Esophagus squamous epithelium (tissue), 5 donors: ENCODE measurements at regions not wholly inside any gene's neighbourhood (a gene's known extent, or its start where the extent isn't known, plus 50 kb on each side); places are given as distances from the start of the nearest gene placed in this dataset.
"Not testable (repeated sequence)": the region's sequence is repeated elsewhere in the genome, so short reads cannot be mapped to it uniquely, and the experiment has no call there.

Experiments
- DNase-seq: peaks from one replicate; lab custom pipeline; 2025; lab: John Stamatoyannopoulos, UW
- H3K27ac ChIP-seq, 4 donors: fragments of 200-600 bp; sonication (generic); one replicate each; pipeline ENCODE4 v1.5.1; 2016 to 2019; ENCODE audit warnings: mild to moderate bottlenecking in 1 of 4
- H3K27me3 ChIP-seq, 4 donors: fragments of 200-600 bp; sonication (generic); 1 replicate in 3 of 4; 2 replicates in 1 of 4; pipeline versions ENCODE4 v1.5.1 to v1.6.0; 2017 to 2021; ENCODE audit warnings: antibody characterized with exemption in 1 of 4
- H3K36me3 ChIP-seq, 3 donors: fragments of 200-600 bp; sonication (generic); one replicate each; pipeline ENCODE4 v1.5.1; 2016 to 2019
- H3K4me1 ChIP-seq, 3 donors: fragments of 200-600 bp; sonication (generic); one replicate each; pipeline ENCODE4 v1.5.1; 2017 to 2019
- H3K4me3 ChIP-seq, 4 donors: fragments of 200-600 bp; sonication (generic); 1 replicate in 3 of 4; 2 replicates in 1 of 4; pipeline ENCODE4 v1.5.1; 2016 to 2019; ENCODE audit warnings: mild to moderate bottlenecking in 2 of 4, moderate library complexity in 1 of 4
- H3K9me3 ChIP-seq, 3 donors: fragments of 200-600 bp; sonication (generic); one replicate each; pipeline ENCODE4 v1.5.1; 2016 to 2019
- CTCF ChIP-seq, 6 experiments: fragments of 450-650 bp in 4 of 6; fragments of 200-600 bp in 2 of 6; sonication (generic) in 2 of 6; IDR thresholded peaks; one replicate each; pipeline ENCODE4 v1.5.1; 2016 to 2019; ENCODE audit warnings: antibody characterized with exemption in 6 of 6, mild to moderate bottlenecking in 4 of 6, moderate library complexity in 4 of 6
- POLR2A ChIP-seq, 4 donors: fragments of 450-650 bp; IDR thresholded peaks; one replicate each; pipeline ENCODE4 v1.6.1; 2017; ENCODE audit warnings: antibody characterized with exemption in 4 of 4, mild to moderate bottlenecking in 4 of 4, moderate library complexity in 3 of 4
- WGBS, 2 donors: methylation state at CpG; one replicate each; pipeline ENCODE4 v1.1.5; 2018; 5-methylcytosine and 5-hydroxymethylcytosine counted together
- intact Hi-C: fragments of 100-400 bp; cut with DNase I; formaldehyde crosslinking; loops from one replicate; pipeline ENCODE4 v1.15.0; 2022
- donor health status: DM: yes; HTN: yes; CAD: no.

DNA sequence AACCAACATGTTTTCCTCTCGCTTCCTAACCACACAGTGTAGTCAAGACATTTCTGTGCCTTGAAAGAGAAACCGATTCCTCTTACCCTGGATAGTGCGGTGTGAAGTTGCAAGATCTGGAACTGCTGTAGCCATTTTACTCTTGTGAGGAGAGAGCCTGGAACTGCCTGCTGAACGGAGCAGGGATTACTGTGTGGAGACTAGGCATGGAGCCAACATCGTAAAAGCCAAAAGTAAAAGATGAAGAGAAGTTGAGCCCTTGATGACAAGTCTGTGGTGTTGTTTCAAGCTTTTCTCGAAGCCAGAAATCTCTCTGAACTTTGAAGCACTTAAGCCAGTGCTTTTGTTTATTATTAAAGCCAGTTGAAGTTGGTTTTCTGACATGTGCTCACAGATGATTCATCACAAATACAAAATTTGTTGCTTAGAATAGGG lies 110.1 kb upstream of the GRIN3A start:
- H3K27me3 ChIP-seq: no peaks in the 10 kb centered on the region
- no peak for TF ChIP-seq CTCF (IDR thresholded peaks at IDR 0.05)
- no peak for TF ChIP-seq POLR2A (IDR thresholded peaks at IDR 0.05)
- DNase-seq: no peak
- H3K36me3 ChIP-seq: no peaks in the 10 kb centered on the region
- 26 to 55% methylated on average over 5 to 6 of the region's 6 CpGs for WGBS, 2 donors
- H3K27ac ChIP-seq: no peak overlapping the region
- peaks cover 0 to 2% (median 0%) of the 10 kb centered on the region in 3 donors for H3K4me1 ChIP-seq
- intact Hi-C loops: no loop called here
- peaks cover 0 to 8% (median 0%) of the 10 kb centered on the region in 3 donors for H3K9me3 ChIP-seq
- H3K4me3 ChIP-seq: no peak overlapping the region

DNA sequence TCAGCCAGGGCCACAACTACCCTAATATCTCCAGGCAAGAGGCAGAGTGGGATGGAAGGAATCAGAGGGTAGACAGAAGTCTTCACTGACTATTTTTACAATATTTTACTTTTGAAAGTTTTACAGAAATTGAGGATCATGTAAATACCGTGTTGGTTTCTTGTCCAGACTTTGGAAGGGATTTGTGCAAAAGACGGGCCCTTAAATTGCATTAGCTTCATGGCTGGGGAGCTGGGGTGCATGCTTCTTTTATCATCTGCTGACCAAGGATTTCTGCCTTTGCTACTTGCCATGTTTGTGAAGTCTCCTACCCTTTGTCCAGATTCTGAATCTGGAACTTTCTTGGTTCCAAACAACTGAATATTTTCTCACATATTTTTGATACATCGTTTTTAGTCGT lies 107.7 kb upstream of the GRIN3A start:
- DNase-seq: no peak
- H3K27me3 ChIP-seq: no peaks in the 10 kb centered on the region
- intact Hi-C loops: no loop called here
- TF ChIP-seq POLR2A (IDR thresholded peaks at IDR 0.05) (no peak), CTCF (IDR thresholded peaks at IDR 0.05) (no peak)
- no peaks in the 10 kb centered on the region for H3K36me3 ChIP-seq
- H3K9me3 ChIP-seq: no peaks in the 10 kb centered on the region
- peaks cover 0 to 2% (median 0%) of the 10 kb centered on the region in 3 donors for H3K4me1 ChIP-seq
- no peak overlapping the region for H3K4me3 ChIP-seq
- H3K27ac ChIP-seq: no peak overlapping the region
- 54 to 70% methylated on average over 3 to 4 of the region's 4 CpGs for WGBS, 2 donors

- H3K9me3 ChIP-seq: no peaks in the 10 kb centered on the region
- H3K36me3 ChIP-seq: no peaks in the 10 kb centered on the region
- intact Hi-C loops: no loop called here
- no peak for DNase-seq
- H3K27me3 ChIP-seq: peaks cover 0 to 5% (median 0%) of the 10 kb centered on the region in 4 donors
- H3K4me3 ChIP-seq: no peak overlapping the region
- no peaks in the 10 kb centered on the region for H3K4me1 ChIP-seq
- no peak for TF ChIP-seq POLR2A (IDR thresholded peaks at IDR 0.05)
- TF ChIP-seq CTCF (IDR thresholded peaks at IDR 0.05): no peak
- no peak overlapping the region for H3K27ac ChIP-seq
Measured at GRCh38 chr9:101840694-101841188, 102.3 kb upstream of the GRIN3A start.

DNA sequence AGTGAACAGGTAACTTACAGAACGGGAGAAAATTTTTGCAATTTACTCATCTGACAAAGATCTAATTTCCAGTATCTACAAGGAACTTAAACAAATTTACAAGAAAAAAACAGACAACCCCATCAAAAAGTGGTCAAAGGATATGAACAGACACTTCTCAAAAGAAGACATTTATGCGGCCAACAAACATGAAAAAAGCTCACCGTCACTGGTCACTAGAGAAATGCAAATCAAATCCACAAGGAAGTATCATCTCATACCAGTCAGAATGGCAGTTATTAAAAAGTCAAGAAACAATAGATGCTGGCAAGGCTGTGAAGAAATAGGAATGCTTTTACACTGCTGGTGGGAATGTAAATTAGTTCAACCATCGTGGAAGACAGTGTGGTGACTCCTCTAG lies 100.5 kb upstream of the GRIN3A start:
- H3K4me3 ChIP-seq, H3K4me1 ChIP-seq, DNase-seq, H3K27me3 ChIP-seq, H3K27ac ChIP-seq, H3K9me3 ChIP-seq, H3K36me3 ChIP-seq, intact Hi-C loops: not testable (repeated sequence)
- WGBS, 2 donors: 74 to 77% methylated on average over 4 of the region's 4 CpGs

DNA sequence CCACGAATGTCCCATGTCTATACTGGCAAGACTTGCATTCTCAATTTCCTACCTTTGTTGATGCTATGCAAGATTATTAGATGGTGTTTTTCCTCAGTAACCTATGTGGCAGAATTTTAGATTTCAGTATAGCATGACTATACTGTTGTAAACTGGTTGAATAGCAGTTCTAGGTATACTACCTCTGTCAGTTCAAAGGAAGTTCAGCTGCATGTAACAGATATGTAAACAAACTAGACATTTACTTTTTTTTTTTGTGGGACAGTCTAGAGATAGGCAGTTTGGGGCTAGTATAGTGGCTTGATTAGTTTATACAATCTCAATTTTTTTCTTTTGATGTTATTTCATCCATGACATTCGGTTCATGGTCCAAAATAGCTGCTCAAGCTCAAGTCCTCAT lies 97.6 kb upstream of the GRIN3A start:
- H3K36me3 ChIP-seq: no peaks in the 10 kb centered on the region
- intact Hi-C loops: no loop called here
- WGBS, 2 donors: 11 to 27% methylated on average over 2 of the region's 2 CpGs
- H3K9me3 ChIP-seq: no peaks in the 10 kb centered on the region
- no peak for TF ChIP-seq POLR2A (IDR thresholded peaks at IDR 0.05)
- TF ChIP-seq CTCF (IDR thresholded peaks at IDR 0.05): no peak
- H3K27ac ChIP-seq: no peak overlapping the region
- no peak for DNase-seq
- peaks cover 0 to 5% (median 0%) of the 10 kb centered on the region in 4 donors for H3K27me3 ChIP-seq
- H3K4me1 ChIP-seq: no peaks in the 10 kb centered on the region
- no peak overlapping the region for H3K4me3 ChIP-seq

- Histone ChIP-seq H3K9me3 (no peaks in the 10 kb centered on the region), H3K27me3 (no peaks in the 10 kb centered on the region), H3K36me3 (no peaks in the 10 kb centered on the region), H3K4me3 (no peak overlapping the region), H3K27ac (no peak overlapping the region), H3K4me1 (no peaks in the 10 kb centered on the region)
- intact Hi-C loops: no loop called here
- no peak for DNase-seq
- no peak for TF ChIP-seq CTCF (IDR thresholded peaks at IDR 0.05)
- no peak for TF ChIP-seq POLR2A (IDR thresholded peaks at IDR 0.05)
Measured at GRCh38 chr9:101832486-101832885, 94.0 kb upstream of the GRIN3A start.

DNA sequence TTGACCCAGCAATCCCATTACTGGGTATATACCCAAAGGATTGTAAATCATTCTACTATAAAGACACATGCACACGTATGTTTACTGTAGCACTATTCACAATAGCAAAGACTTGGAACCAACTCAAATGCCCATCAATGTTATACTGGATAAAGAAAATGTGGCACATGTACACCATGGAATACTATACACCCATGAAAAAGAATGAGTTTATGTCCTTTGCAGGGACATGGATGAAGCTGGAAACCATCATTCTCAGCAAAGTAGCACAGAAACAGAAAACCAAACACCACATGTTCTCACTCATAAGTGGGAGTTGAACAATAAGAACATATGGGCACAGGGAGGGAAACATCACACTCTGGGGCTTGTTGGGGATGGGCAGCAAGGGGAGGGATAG lies 83.0 kb upstream of the GRIN3A start:
- intact Hi-C loops: not testable (repeated sequence)

DNA sequence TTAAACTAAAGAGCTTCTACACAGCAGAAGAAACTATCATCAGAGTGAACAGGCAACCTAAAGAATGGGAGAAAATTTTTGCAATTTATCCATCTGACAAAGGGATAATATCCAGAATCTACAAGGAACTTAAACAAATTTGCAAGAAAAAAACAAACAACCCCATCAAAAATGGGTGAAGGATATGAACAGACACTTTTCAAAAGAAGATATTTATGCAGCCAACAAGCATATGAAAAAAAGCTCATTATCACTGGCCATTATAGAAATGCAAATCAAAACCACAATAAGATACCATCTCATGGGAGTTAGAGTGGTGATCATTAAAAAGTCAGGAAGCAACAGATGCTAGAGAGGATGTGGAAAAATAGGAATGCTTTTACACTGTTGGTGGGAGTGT lies 82.5 kb upstream of the GRIN3A start:
- H3K4me3 ChIP-seq, H3K9me3 ChIP-seq, intact Hi-C loops, H3K4me1 ChIP-seq, DNase-seq, H3K36me3 ChIP-seq, H3K27me3 ChIP-seq, H3K27ac ChIP-seq: not testable (repeated sequence)

More for the DNA sequence above, 83.0 kb upstream of the GRIN3A start:
- H3K4me1 ChIP-seq, H3K9me3 ChIP-seq, DNase-seq, H3K4me3 ChIP-seq, H3K36me3 ChIP-seq, H3K27me3 ChIP-seq, H3K27ac ChIP-seq: not testable (repeated sequence)
- 86 to 87% methylated on average over 1 of the region's 1 CpG for WGBS, 2 donors
